ENCODE measurements at regions not wholly inside any gene's neighbourhood (a gene's known extent, or its start where the extent isn't known, plus 50 kb on each side); places are given as distances from the start of the nearest gene placed in this dataset.

GRCh38 chr4:13180701-13181100 is 303.4 kb downstream of the RAB28 start:
- no peak for DNase-seq

- DNase-seq: no peak
These were observed 305.5 kb downstream of the RAB28 start for GRCh38 chr4:13178621-13179020.

GRCh38 chr4:13176741-13177142 is 307.4 kb downstream of the RAB28 start:
- no peak for DNase-seq

GRCh38 chr4:13174926-13175325 is 309.2 kb downstream of the RAB28 start:
- DNase-seq: no peak

- DNase-seq: no peak
These were observed 310.1 kb downstream of the RAB28 start for GRCh38 chr4:13174001-13174400.

GRCh38 chr4:13171292-13172057 is 312.7 kb downstream of the RAB28 start:
- DNase-seq: no peak

GRCh38 chr4:13169731-13170525 is 314.2 kb downstream of the RAB28 start:
- DNase-seq: no peak

- no peak for DNase-seq
These were observed 315.8 kb downstream of the RAB28 start for GRCh38 chr4:13168326-13168725.

- DNase-seq: no peak
These were observed 317.9 kb downstream of the RAB28 start for GRCh38 chr4:13166214-13166613.

GRCh38 chr4:13164783-13165331 is 319.3 kb downstream of the RAB28 start:
- no peak for DNase-seq

- no peak for DNase-seq
These were observed 321.3 kb downstream of the RAB28 start for GRCh38 chr4:13162886-13163285.

- no peak for DNase-seq
These were observed 323.2 kb downstream of the RAB28 start for GRCh38 chr4:13160920-13161319.

GRCh38 chr4:13159041-13159620 is 325.0 kb downstream of the RAB28 start:
- DNase-seq: no peak

GRCh38 chr4:13151194-13151593 is 332.9 kb downstream of the RAB28 start:
- no peak for DNase-seq

GRCh38 chr4:13143222-13144070 is 340.7 kb downstream of the RAB28 start:
- no peak for DNase-seq

- DNase-seq: no peak
These were observed 341.4 kb downstream of the RAB28 start for GRCh38 chr4:13142726-13143125.

GRCh38 chr4:13142191-13142590 is 341.9 kb downstream of the RAB28 start:
- DNase-seq: no peak

- no peak for DNase-seq
These were observed 346.8 kb downstream of the RAB28 start for GRCh38 chr4:13137390-13137789.

- DNase-seq: no peak
These were observed 350.4 kb downstream of the RAB28 start for GRCh38 chr4:13133700-13134099.

GRCh38 chr4:13130848-13131247 is 353.3 kb downstream of the RAB28 start:
- no peak for DNase-seq

GRCh38 chr4:13129095-13129494 is 355.0 kb downstream of the RAB28 start:
- DNase-seq: no peak

All from activated T-cell treated with anti-CD3 and anti-CD28 coated beads, Interleukin-2, amount 50 U/mL, for 48 hours (primary cell).